ENCODE measurements at regions not wholly inside any gene's neighbourhood (a gene's known extent, or its start where the extent isn't known, plus 50 kb on each side); places are given as distances from the start of the nearest gene placed in this dataset.

DNA sequence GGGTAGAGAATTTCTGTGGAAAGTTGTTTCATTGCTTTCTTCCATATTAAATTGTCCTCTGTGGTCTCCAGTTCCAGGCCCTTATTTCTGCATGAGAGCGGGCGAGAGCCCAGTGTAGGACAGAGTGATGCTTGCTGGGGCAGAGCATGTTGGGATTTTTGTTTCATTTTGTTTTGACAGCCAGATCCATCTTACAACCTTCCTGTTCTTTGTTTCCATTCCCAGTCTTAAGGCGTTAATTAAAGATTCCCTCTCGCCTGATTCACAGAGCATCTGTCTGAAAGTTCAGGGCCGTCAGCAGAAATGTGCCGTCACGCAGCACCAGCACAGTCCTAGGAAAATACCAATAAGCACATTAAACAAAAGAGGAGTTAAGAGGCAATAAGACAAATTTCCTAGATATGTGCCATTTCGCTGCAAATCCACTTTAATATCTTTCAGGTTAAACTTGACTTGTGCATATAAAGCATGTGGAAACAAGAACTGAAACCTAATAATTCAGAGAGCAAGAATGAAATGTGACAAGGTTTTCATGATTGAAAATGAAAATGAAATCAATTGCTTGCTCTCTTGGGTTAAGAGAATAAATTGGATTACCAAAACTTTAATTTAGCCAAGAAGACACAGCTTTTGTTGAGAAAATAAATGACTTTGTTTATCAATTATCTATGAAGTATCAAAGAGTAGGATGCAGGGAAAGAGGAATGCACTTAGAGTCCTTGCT is 210.7 kb upstream of the SLC10A2 start:
- no peaks in the 10 kb centered on the region for H3K4me1 ChIP-seq (ENCODE audit: insufficient read depth)
- H2AFZ ChIP-seq: no peak overlapping the region
- no peaks in the 10 kb centered on the region for H3K9me3 ChIP-seq (ENCODE audit: low read depth)
- H4K20me1 ChIP-seq (ENCODE audit: insufficient read depth, poor library complexity, severe bottlenecking): no peaks in the 10 kb centered on the region
- TF ChIP-seq EZH2 (IDR thresholded peaks at IDR 0.05; ENCODE audit: borderline replicate concordance): no peak
- TF ChIP-seq, protein P1, sequence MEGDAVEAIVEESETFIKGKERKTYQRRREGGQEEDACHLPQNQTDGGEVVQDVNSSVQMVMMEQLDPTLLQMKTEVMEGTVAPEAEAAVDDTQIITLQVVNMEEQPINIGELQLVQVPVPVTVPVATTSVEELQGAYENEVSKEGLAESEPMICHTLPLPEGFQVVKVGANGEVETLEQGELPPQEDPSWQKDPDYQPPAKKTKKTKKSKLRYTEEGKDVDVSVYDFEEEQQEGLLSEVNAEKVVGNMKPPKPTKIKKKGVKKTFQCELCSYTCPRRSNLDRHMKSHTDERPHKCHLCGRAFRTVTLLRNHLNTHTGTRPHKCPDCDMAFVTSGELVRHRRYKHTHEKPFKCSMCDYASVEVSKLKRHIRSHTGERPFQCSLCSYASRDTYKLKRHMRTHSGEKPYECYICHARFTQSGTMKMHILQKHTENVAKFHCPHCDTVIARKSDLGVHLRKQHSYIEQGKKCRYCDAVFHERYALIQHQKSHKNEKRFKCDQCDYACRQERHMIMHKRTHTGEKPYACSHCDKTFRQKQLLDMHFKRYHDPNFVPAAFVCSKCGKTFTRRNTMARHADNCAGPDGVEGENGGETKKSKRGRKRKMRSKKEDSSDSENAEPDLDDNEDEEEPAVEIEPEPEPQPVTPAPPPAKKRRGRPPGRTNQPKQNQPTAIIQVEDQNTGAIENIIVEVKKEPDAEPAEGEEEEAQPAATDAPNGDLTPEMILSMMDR (IDR thresholded peaks at IDR 0.05; ENCODE audit: poor library complexity): no peak
- no peak for DNase-seq (ENCODE audit: low spot score)
- H3K27me3 ChIP-seq: no peaks in the 10 kb centered on the region
- no peak overlapping the region for H3K27ac ChIP-seq
- H3K36me3 ChIP-seq (replicated peaks; ENCODE audit: insufficient read depth, low read depth): no peaks in the 10 kb centered on the region
- H3K4me3 ChIP-seq: no peak overlapping the region
- no peaks in the 10 kb centered on the region for H3K9me2 ChIP-seq (replicated peaks; ENCODE audit: insufficient read depth)
- 89% methylated on average over 8 of the region's 8 CpGs for WGBS (ENCODE audit: low lambda C conversion rate, missing lambda C conversion rate)
- no peak overlapping the region for H3K4me2 ChIP-seq
- H3K79me2 ChIP-seq: no peaks in the 10 kb centered on the region

DNA sequence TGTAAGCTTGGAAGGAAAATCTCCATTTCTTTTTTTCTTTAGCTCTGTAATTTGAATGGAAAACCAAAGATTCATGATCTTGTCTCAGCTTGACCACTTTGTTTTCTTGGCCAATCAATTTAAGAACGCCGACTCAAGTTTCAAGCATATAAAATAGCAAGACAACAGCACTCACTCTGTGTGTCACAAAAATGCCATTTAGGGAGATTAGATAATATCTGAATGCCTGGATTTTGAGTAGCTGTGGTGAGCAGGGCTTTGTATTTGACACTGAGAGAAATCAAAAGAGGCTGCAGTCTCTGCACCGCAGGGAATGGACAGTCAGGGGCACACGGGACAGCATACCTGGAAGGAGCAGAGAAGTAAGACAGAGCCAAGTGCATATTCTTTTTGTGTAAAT is 209.5 kb upstream of the SLC10A2 start:
- no peak overlapping the region for H2AFZ ChIP-seq
- no peaks in the 10 kb centered on the region for H3K36me3 ChIP-seq (replicated peaks; ENCODE audit: insufficient read depth, low read depth)
- H4K20me1 ChIP-seq (ENCODE audit: insufficient read depth, poor library complexity, severe bottlenecking): no peaks in the 10 kb centered on the region
- H3K79me2 ChIP-seq: no peaks in the 10 kb centered on the region
- no peak overlapping the region for H3K4me2 ChIP-seq
- no peaks in the 10 kb centered on the region for H3K9me3 ChIP-seq (ENCODE audit: low read depth)
- no peaks in the 10 kb centered on the region for H3K9me2 ChIP-seq (replicated peaks; ENCODE audit: insufficient read depth)
- WGBS (ENCODE audit: low lambda C conversion rate, missing lambda C conversion rate): 38% methylated on average over 4 of the region's 4 CpGs
- no peak overlapping the region for H3K4me3 ChIP-seq
- H3K4me1 ChIP-seq (ENCODE audit: insufficient read depth): no peaks in the 10 kb centered on the region
- no peaks in the 10 kb centered on the region for H3K27me3 ChIP-seq
- no peak for DNase-seq (ENCODE audit: low spot score)
- TF ChIP-seq EZH2 (IDR thresholded peaks at IDR 0.05; ENCODE audit: borderline replicate concordance): no peak
- TF ChIP-seq EZH2phosphoT487 (IDR thresholded peaks at IDR 0.05; ENCODE audit: low read depth, severe bottlenecking, unreplicated experiment): no peak
- TF ChIP-seq, protein P1 (IDR thresholded peaks at IDR 0.05; ENCODE audit: poor library complexity): no peak
- H3K27ac ChIP-seq: no peak overlapping the region

DNA sequence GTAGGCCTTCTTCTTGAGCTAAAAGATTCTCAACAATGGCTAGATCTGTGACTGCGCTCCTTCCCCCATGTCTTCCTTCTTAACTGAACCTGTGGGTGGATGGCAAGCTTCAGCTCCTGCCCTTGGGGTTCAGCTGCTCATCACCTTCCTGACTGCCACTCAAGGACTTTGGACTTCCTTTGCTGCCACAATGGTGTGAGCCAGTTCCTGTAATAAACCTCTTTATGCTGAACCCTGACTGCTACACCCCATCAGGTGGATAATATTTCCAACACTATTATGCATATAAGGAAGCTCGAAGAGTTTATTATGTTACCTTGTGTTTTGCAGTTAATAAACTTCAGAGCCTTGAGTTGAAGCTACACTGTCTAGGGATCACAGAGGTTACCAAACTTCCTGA is 208.9 kb upstream of the SLC10A2 start:
- no peak overlapping the region for H3K4me2 ChIP-seq
- 83% methylated on average over 2 of the region's 2 CpGs for WGBS (ENCODE audit: low lambda C conversion rate, missing lambda C conversion rate)
- no peaks in the 10 kb centered on the region for H3K79me2 ChIP-seq
- H3K9me2 ChIP-seq (replicated peaks; ENCODE audit: insufficient read depth): no peaks in the 10 kb centered on the region
- no peak overlapping the region for H3K27ac ChIP-seq
- no peak overlapping the region for H2AFZ ChIP-seq
- no peaks in the 10 kb centered on the region for H3K36me3 ChIP-seq (replicated peaks; ENCODE audit: insufficient read depth, low read depth)
- no peak for DNase-seq (ENCODE audit: low spot score)
- no peak overlapping the region for H3K4me3 ChIP-seq
- no peaks in the 10 kb centered on the region for H3K9me3 ChIP-seq (ENCODE audit: low read depth)
- no peak for TF ChIP-seq EZH2 (IDR thresholded peaks at IDR 0.05; ENCODE audit: borderline replicate concordance)
- TF ChIP-seq, protein P1 (IDR thresholded peaks at IDR 0.05; ENCODE audit: poor library complexity): no peak
- TF ChIP-seq EZH2phosphoT487 (IDR thresholded peaks at IDR 0.05; ENCODE audit: low read depth, severe bottlenecking, unreplicated experiment): no peak
- H3K4me1 ChIP-seq (ENCODE audit: insufficient read depth): no peaks in the 10 kb centered on the region
- H3K27me3 ChIP-seq: no peaks in the 10 kb centered on the region
- H4K20me1 ChIP-seq (ENCODE audit: insufficient read depth, poor library complexity, severe bottlenecking): no peaks in the 10 kb centered on the region

DNA sequence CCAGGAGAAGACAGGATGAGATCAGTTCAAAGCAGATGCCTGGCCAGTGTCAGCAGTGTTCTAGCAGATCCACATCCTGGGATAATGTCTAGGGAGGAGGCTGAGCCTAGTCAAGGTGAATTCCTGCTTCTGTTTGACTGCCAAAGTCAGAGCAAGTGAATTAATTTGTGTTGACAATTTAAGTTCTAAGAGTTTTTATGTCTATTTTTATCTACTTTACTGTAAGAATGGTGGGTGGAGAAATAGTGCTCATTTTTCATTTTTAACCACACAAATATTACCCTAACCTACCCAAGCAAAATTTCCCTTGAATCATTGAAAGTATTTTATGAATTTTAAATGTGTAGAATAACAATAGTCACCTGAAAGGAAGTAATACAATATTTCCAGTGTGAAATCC is 207.6 kb upstream of the SLC10A2 start:
- no peak overlapping the region for H3K4me2 ChIP-seq
- no peaks in the 10 kb centered on the region for H3K79me2 ChIP-seq
- H3K4me3 ChIP-seq: no peak overlapping the region
- H3K36me3 ChIP-seq (replicated peaks; ENCODE audit: insufficient read depth, low read depth): no peaks in the 10 kb centered on the region
- H3K9me3 ChIP-seq (ENCODE audit: low read depth): no peaks in the 10 kb centered on the region
- no peak overlapping the region for H2AFZ ChIP-seq
- H3K27ac ChIP-seq: no peak overlapping the region
- H3K9me2 ChIP-seq (replicated peaks; ENCODE audit: insufficient read depth): no peaks in the 10 kb centered on the region
- TF ChIP-seq EZH2 (IDR thresholded peaks at IDR 0.05; ENCODE audit: borderline replicate concordance) (no peak), EZH2phosphoT487 (IDR thresholded peaks at IDR 0.05; ENCODE audit: low read depth, severe bottlenecking, unreplicated experiment) (no peak)
- TF ChIP-seq, protein P1 (IDR thresholded peaks at IDR 0.05; ENCODE audit: poor library complexity): no peak
- no peaks in the 10 kb centered on the region for H3K4me1 ChIP-seq (ENCODE audit: insufficient read depth)
- no peaks in the 10 kb centered on the region for H3K27me3 ChIP-seq
- no peak for DNase-seq (ENCODE audit: low spot score)
- no peaks in the 10 kb centered on the region for H4K20me1 ChIP-seq (ENCODE audit: insufficient read depth, poor library complexity, severe bottlenecking)

All from hepatocyte (in vitro differentiated cells).